OCI-LY7 (cell line): ENCODE measurements at regions not wholly inside any gene's neighbourhood (a gene's known extent, or its start where the extent isn't known, plus 50 kb on each side); places are given as distances from the start of the nearest gene placed in this dataset.

Experiments
- BruUV-seq: library from RNA; stranded (reverse); fragments of 400-500 nt; replicated peaks from 2 replicates; lab custom pipeline; 2021; lab: Mats Ljungman, UMichigan
- CTCF ChIA-PET: fragments of 300-600 bp; sonication (Branson Sonifier 250); formaldehyde crosslinking; loops from one replicate; lab custom pipeline; 2022; ENCODE audit warnings: antibody characterized with exemption; ENCODE audit not compliant: unreplicated experiment; lab: Charles Lee
- POLR2A ChIA-PET: fragments of 300-600 bp; sonication (Branson Sonifier 250); formaldehyde crosslinking; loops from one replicate; lab custom pipeline; 2022; ENCODE audit warnings: antibody characterized with exemption; lab: Charles Lee
- DNase-seq: peaks from one replicate; pipeline ENCODE4 v3.0.0-alpha.2; 2015; ENCODE audit warnings: low spot score
- H2AFZ ChIP-seq: fragments of 200-600 bp; sonication (generic), shearing (Covaris generic); 2 replicates; pipeline ENCODE4 v1.6.1; 2014; ENCODE audit warnings: mild to moderate bottlenecking, antibody characterized with exemption, low read length, moderate library complexity
- H3K27ac ChIP-seq: fragments of 200-600 bp; sonication (generic); 2 replicates; pipeline ENCODE4 v1.5.1; 2014; ENCODE audit warnings: mixed run types, low read depth, mild to moderate bottlenecking, moderate library complexity, low read length, inconsistent platforms; ENCODE audit not compliant: poor library complexity, severe bottlenecking
- H3K36me3 ChIP-seq: fragments of 200-600 bp; sonication (generic); 2 replicates; pipeline ENCODE4 v1.6.1; 2014; ENCODE audit warnings: mild to moderate bottlenecking, antibody characterized with exemption, low read length, moderate library complexity, mixed read lengths; ENCODE audit not compliant: insufficient read depth
- H3K4me1 ChIP-seq: fragments of 200-600 bp; sonication (generic); 2 replicates; pipeline ENCODE4 v1.5.1; 2014; ENCODE audit warnings: mild to moderate bottlenecking, low read length; ENCODE audit not compliant: insufficient read depth, poor library complexity, severe bottlenecking
- H3K4me2 ChIP-seq: fragments of 200-600 bp; sonication (generic); 2 replicates; pipeline ENCODE4 v1.6.1; 2014; ENCODE audit warnings: mild to moderate bottlenecking, low read length
- H3K4me3 ChIP-seq: fragments of 200-600 bp; sonication (generic); 2 replicates; pipeline ENCODE4 v1.5.1; 2014; ENCODE audit warnings: mild to moderate bottlenecking, low read depth, low read length; ENCODE audit not compliant: poor library complexity, severe bottlenecking
- H3K79me2 ChIP-seq: fragments of 200-600 bp; sonication (generic); 2 replicates; pipeline ENCODE4 v1.6.1; 2016; ENCODE audit warnings: low read depth, mild to moderate bottlenecking, low read length, moderate library complexity, mixed read lengths; ENCODE audit not compliant: insufficient read depth
- H3K9me2 ChIP-seq: fragments of 200-600 bp; sonication (generic); 2 replicates; pipeline ENCODE4 v1.6.1; 2016; ENCODE audit warnings: mild to moderate bottlenecking, low read length, mixed read lengths; ENCODE audit not compliant: insufficient read depth
- H3K9me3 ChIP-seq: fragments of 200-600 bp; sonication (generic); 2 replicates; pipeline ENCODE4 v1.6.1; 2014; ENCODE audit warnings: mild to moderate bottlenecking, mixed run types, low read length, mixed read lengths
- H4K20me1 ChIP-seq: fragments of 200-600 bp; sonication (generic); 2 replicates; pipeline ENCODE4 v1.6.1; 2014; ENCODE audit warnings: mild to moderate bottlenecking, antibody characterized with exemption, low read length, moderate library complexity, mixed read lengths; ENCODE audit not compliant: insufficient read depth
- EZH2phosphoT487 ChIP-seq: fragments of 200-600 bp; sonication (generic); IDR thresholded peaks from 2 replicates; pipeline ENCODE4 v1.6.1; 2018; ENCODE audit warnings: low read depth, borderline replicate concordance, mild to moderate bottlenecking, mixed run types, antibody characterized with exemption, low read length, moderate library complexity, mixed read lengths
- intact Hi-C: fragments of 100-400 bp; cut with micrococcal nuclease; formaldehyde crosslinking; loops from one replicate; pipeline ENCODE4 v1.10.0; 2022; ENCODE audit not compliant: unreplicated experiment
- TF ChIP-seq, protein P1 (sequence below): fragments of 200-600 bp; sonication (generic); conservative IDR thresholded peaks from 2 replicates; pipeline ENCODE4 v1.5.1; 2014; ENCODE audit warnings: mild to moderate bottlenecking, antibody characterized with exemption, low read length, moderate library complexity, mixed read lengths

DNA sequence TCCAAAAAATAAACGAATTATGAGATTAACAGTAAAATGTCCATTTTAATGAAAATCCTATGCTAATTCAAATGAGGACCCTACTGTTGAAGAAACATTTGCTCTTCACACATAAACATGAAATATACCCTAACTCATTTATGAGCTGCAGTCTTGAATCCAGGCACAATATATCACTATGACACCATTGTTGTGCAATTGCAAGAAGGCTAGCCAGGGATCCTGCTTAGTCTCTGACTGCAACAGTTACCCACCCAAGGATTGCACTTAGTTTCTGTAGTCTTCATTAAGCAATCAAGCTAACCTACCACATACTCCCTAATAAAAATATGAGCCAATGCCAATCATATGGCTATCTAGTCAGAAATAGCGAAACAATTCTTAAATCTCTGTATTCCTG, 981.0 kb upstream of the FAT3 start:
- CTCF ChIA-PET = no interaction called here
- no TSS peak for BruUV-seq

DNA sequence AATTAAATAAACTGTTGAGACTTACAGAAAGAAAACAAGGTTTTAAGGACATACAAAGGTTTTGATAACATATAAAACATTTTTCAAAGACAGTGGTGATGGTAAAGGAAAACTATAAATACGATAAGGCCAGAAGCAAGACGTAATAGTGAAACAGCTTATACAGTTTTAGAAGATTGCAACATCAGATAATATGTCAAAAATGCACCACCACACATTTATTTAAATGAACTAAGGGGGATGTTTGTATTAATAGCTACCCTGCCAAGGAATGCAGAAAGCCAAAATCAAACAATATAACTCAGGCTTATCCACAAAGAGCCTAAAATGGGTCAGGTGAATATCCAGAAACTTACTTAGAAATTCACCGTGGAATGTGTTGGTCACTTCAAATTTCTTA, 981.6 kb upstream of the FAT3 start:
- TF ChIP-seq, protein P1, sequence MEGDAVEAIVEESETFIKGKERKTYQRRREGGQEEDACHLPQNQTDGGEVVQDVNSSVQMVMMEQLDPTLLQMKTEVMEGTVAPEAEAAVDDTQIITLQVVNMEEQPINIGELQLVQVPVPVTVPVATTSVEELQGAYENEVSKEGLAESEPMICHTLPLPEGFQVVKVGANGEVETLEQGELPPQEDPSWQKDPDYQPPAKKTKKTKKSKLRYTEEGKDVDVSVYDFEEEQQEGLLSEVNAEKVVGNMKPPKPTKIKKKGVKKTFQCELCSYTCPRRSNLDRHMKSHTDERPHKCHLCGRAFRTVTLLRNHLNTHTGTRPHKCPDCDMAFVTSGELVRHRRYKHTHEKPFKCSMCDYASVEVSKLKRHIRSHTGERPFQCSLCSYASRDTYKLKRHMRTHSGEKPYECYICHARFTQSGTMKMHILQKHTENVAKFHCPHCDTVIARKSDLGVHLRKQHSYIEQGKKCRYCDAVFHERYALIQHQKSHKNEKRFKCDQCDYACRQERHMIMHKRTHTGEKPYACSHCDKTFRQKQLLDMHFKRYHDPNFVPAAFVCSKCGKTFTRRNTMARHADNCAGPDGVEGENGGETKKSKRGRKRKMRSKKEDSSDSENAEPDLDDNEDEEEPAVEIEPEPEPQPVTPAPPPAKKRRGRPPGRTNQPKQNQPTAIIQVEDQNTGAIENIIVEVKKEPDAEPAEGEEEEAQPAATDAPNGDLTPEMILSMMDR = no peak
- TF ChIP-seq EZH2phosphoT487 = no peak
- H3K4me1 ChIP-seq = no peaks in the 10 kb centered on the region
- H3K4me3 ChIP-seq = no peak overlapping the region
- H4K20me1 ChIP-seq = no peaks in the 10 kb centered on the region
- no peak for DNase-seq
- H3K27ac ChIP-seq = no peak overlapping the region
- no peaks in the 10 kb centered on the region for H3K9me3 ChIP-seq
- H3K4me2 ChIP-seq = no peak overlapping the region
- H3K79me2 ChIP-seq = no peaks in the 10 kb centered on the region
- no peaks in the 10 kb centered on the region for H3K9me2 ChIP-seq
- ChIA-PET CTCF (no interaction called here), POLR2A (no interaction called here)
- no peak overlapping the region for H2AFZ ChIP-seq
- BruUV-seq = no TSS peak
- H3K36me3 ChIP-seq = no peaks in the 10 kb centered on the region
- intact Hi-C loops = no loop called here

More for the DNA sequence above, 981.0 kb upstream of the FAT3 start:
- H3K27ac ChIP-seq = no peak overlapping the region
- no peaks in the 10 kb centered on the region for H4K20me1 ChIP-seq
- no peaks in the 10 kb centered on the region for H3K36me3 ChIP-seq
- no peaks in the 10 kb centered on the region for H3K4me1 ChIP-seq
- POLR2A ChIA-PET = no interaction called here
- DNase-seq = no peak
- TF ChIP-seq, protein P1 = no peak
- no peak for TF ChIP-seq EZH2phosphoT487
- intact Hi-C loops = no loop called here
- no peaks in the 10 kb centered on the region for H3K9me2 ChIP-seq
- no peak overlapping the region for H3K4me3 ChIP-seq
- H3K79me2 ChIP-seq = no peaks in the 10 kb centered on the region
- H3K9me3 ChIP-seq = no peaks in the 10 kb centered on the region
- no peak overlapping the region for H2AFZ ChIP-seq
- H3K4me2 ChIP-seq = no peak overlapping the region

DNA sequence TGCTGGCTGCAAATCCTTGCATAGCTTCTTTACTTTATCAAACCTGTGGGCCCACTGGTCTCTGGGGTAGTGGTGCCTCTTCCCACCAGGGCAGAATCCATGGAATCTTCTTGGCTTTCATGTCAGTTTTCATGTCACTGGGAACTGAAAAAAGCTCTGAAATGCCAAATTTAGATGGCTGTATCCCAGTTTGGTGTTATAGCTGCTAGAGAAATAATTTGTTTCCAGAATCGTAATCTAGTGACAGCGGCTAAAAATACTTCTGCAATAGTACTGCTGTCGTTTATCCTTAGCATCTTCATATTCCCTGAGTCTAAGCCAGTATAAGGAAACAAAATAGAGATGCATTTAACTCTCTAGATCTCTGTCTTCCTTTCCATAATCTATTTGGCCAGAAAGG, 983.4 kb upstream of the FAT3 start:
- no peak for DNase-seq
- intact Hi-C loops = no loop called here
- no peaks in the 10 kb centered on the region for H4K20me1 ChIP-seq
- no peak overlapping the region for H3K27ac ChIP-seq
- H3K4me2 ChIP-seq = no peak overlapping the region
- TF ChIP-seq, protein P1 = no peak
- TF ChIP-seq EZH2phosphoT487 = no peak
- BruUV-seq = no TSS peak
- H2AFZ ChIP-seq = no peak overlapping the region
- no peak overlapping the region for H3K4me3 ChIP-seq
- no peaks in the 10 kb centered on the region for H3K9me2 ChIP-seq
- H3K4me1 ChIP-seq = no peaks in the 10 kb centered on the region
- no peaks in the 10 kb centered on the region for H3K36me3 ChIP-seq
- no peaks in the 10 kb centered on the region for H3K9me3 ChIP-seq
- no peaks in the 10 kb centered on the region for H3K79me2 ChIP-seq
- ChIA-PET POLR2A (interaction anchor here (1.0 kb wide), 1 partner anchor 9 kb away, joined by 3 read pairs; no protein-coding TSS in a partner anchor), CTCF (no interaction called here)
